GM12878 (cell line): ENCODE measurements at regions not wholly inside any gene's neighbourhood (a gene's known extent, or its start where the extent isn't known, plus 50 kb on each side); places are given as distances from the start of the nearest gene placed in this dataset.

ENCODE experiments used
- ATAC-seq: fragments of 200-7000 bp; cut with Tn5 transposase; 3 replicates; pipeline ENCODE4 v1.9.1; 2020; ENCODE audit warnings: mild to moderate bottlenecking, moderate library complexity
- BruUV-seq: library from RNA; stranded (reverse); fragments of 400-500 nt; replicated peaks from 2 replicates; lab custom pipeline; 2021; lab: Mats Ljungman, UMichigan
- CTCF ChIA-PET: fragments of 300-600 bp; sonication (Branson Sonifier 250); formaldehyde crosslinking; extraction: SDS; loops from one replicate; lab custom pipeline; 2021; ENCODE audit warnings: inconsistent platforms; lab: Yijun Ruan, JAX
- POLR2A ChIA-PET: fragments of 350-600 bp; formaldehyde crosslinking; extraction: SDS; loops from one replicate; lab custom pipeline; 2021; ENCODE audit warnings: inconsistent platforms; lab: Charles Lee
- RAD21 ChIA-PET: fragments of 300-600 bp; sonication (Branson Sonifier 250); formaldehyde crosslinking; loops from one replicate; lab custom pipeline; 2023; ENCODE audit warnings: antibody characterized with exemption; ENCODE audit not compliant: unreplicated experiment; lab: Charles Lee
- SMC1A ChIA-PET: fragments of 300-600 bp; sonication (Branson Sonifier 250); formaldehyde crosslinking; loops from one replicate; lab custom pipeline; 2023; ENCODE audit not compliant: unreplicated experiment, uncharacterized antibody; lab: Charles Lee
- DNase-seq: peaks from one replicate; pipeline ENCODE4 v3.0.0-alpha.2; 2011; ENCODE audit warnings: low read depth, low spot score
- FAIRE-seq: peaks from 3 replicates; lab custom pipeline; 2011; peaks lifted over from hg19 to GRCh38; lab: Jason Lieb, UNC
- H2AFZ ChIP-seq: 2 replicates; pipeline ENCODE4 v1.6.0; 2011; ENCODE audit warnings: low read depth, low read length, control low read depth; ENCODE audit not compliant: control insufficient read depth
- H3K27ac ChIP-seq: 2 replicates; pipeline ENCODE4 v1.5.1; 2011; ENCODE audit warnings: control low read depth; ENCODE audit not compliant: control insufficient read depth, insufficient read depth
- H3K27me3 ChIP-seq, 2 experiments: replicated peaks in 1 of 2; 2 replicates each; pipeline versions ENCODE4 v1.6.0 to v1.6.1; 2011; ENCODE audit warnings: low read length in 1 of 2; ENCODE audit not compliant: control insufficient read depth in 2 of 2, insufficient read depth in 2 of 2
- H3K36me3 ChIP-seq, 2 experiments: 2 replicates each; pipeline ENCODE4 v1.5.1; 2011; ENCODE audit warnings: low read length in 1 of 2; ENCODE audit not compliant: control insufficient read depth in 2 of 2, insufficient read depth in 2 of 2
- H3K4me1 ChIP-seq: 2 replicates; pipeline ENCODE4 v1.6.1; 2011; ENCODE audit warnings: mild to moderate bottlenecking, low read length, moderate library complexity, mixed read lengths; ENCODE audit not compliant: control insufficient read depth, insufficient read depth
- H3K4me2 ChIP-seq: 2 replicates; pipeline ENCODE4 v1.6.0; 2011; ENCODE audit warnings: control low read depth; ENCODE audit not compliant: control insufficient read depth, insufficient read depth
- H3K4me3 ChIP-seq: fragments of 200-600 bp; sonication (generic); 2 replicates; pipeline ENCODE4 v1.5.1; 2016
- H3K79me2 ChIP-seq: 2 replicates; pipeline ENCODE4 v1.6.0; 2011; ENCODE audit warnings: low read length; ENCODE audit not compliant: control insufficient read depth, insufficient read depth
- H3K9ac ChIP-seq: 2 replicates; pipeline ENCODE4 v1.8.0; 2011; ENCODE audit warnings: low read length, control low read depth, mixed read lengths; ENCODE audit not compliant: control insufficient read depth, insufficient read depth
- H3K9me3 ChIP-seq: replicated peaks from 3 replicates; pipeline ENCODE4 v1.5.1; 2011; ENCODE audit warnings: mild to moderate bottlenecking, low read length; ENCODE audit not compliant: control insufficient read depth, insufficient read depth
- H4K20me1 ChIP-seq: 2 replicates; pipeline ENCODE4 v1.6.0; 2011; ENCODE audit not compliant: control insufficient read depth, insufficient read depth
- BCL11A ChIP-seq: IDR thresholded peaks from 2 replicates; pipeline ENCODE4 v1.6.1; 2011; ENCODE audit warnings: low read depth, low read length
- FOS ChIP-seq: IDR thresholded peaks from 3 replicates; pipeline ENCODE4 v1.6.1; 2011; ENCODE audit warnings: borderline replicate concordance; ENCODE audit not compliant: insufficient read length; ENCODE audit errors: extremely low read depth
- JUNB ChIP-seq: IDR thresholded peaks from 2 replicates; pipeline ENCODE4 v1.6.1; 2016; ENCODE audit warnings: antibody characterized with exemption, mild to moderate bottlenecking
- LARP7 ChIP-seq: fragments of 450-650 bp; IDR thresholded peaks from 2 replicates; pipeline ENCODE4 v1.6.1; 2017; ENCODE audit warnings: mild to moderate bottlenecking
- RAD21 ChIP-seq: IDR thresholded peaks from 2 replicates; pipeline ENCODE4 v1.6.1; 2011; ENCODE audit warnings: mild to moderate bottlenecking, low read depth, low read length, moderate library complexity; ENCODE audit not compliant: insufficient read depth
- ZNF622 ChIP-seq: fragments of 450-650 bp; IDR thresholded peaks from 2 replicates; pipeline ENCODE4 v1.6.1; 2017; ENCODE audit warnings: mild to moderate bottlenecking, inconsistent platforms
- in situ Hi-C: fragments of 300-500 bp; cut with MboI; formaldehyde crosslinking; loops from 9 replicates; pipeline ENCODE4 v1.14.3; 2018; ENCODE audit warnings: mixed read lengths
- intact Hi-C: fragments of 100-400 bp; cut with micrococcal nuclease; formaldehyde crosslinking; loops from one replicate; pipeline ENCODE4 v1.14.2; 2022; ENCODE audit not compliant: unreplicated experiment
- TF ChIP-seq, protein P1 (sequence below): IDR thresholded peaks from 2 replicates; pipeline ENCODE4 v1.6.1; 2011; ENCODE audit warnings: borderline replicate concordance, low read depth, mild to moderate bottlenecking, moderate library complexity, mixed read lengths, low read length; ENCODE audit not compliant: insufficient read depth; ENCODE audit errors: extremely low read length
- TF ChIP-seq, protein P2 (sequence below): fragments of 450-650 bp; IDR thresholded peaks from 2 replicates; pipeline ENCODE4 v1.6.1; 2018; ENCODE audit warnings: mild to moderate bottlenecking, low read depth, moderate library complexity; ENCODE audit not compliant: partially characterized antibody

GRCh38 chr1:239707615-239708014 is 321.2 kb downstream of the CHRM3 start:
- no peak overlapping the region for H3K4me2 ChIP-seq
- SMC1A ChIA-PET = interaction anchor here (1.1 kb wide), 1 partner anchor 8 kb away, joined by 3 read pairs; no protein-coding TSS in a partner anchor
- no peak for ATAC-seq
- in situ Hi-C loops (no loop called here), intact Hi-C loops (no loop called here)
- FAIRE-seq = no peak
- RAD21 ChIA-PET = no interaction called here
- no peaks in the 10 kb centered on the region for H3K79me2 ChIP-seq
- H3K27ac ChIP-seq = no peak overlapping the region
- H3K27me3 ChIP-seq = no peaks in the 10 kb centered on the region
- H3K9me3 ChIP-seq = no peaks in the 10 kb centered on the region
- no peak overlapping the region for H3K4me3 ChIP-seq
- no peak overlapping the region for H3K9ac ChIP-seq
- POLR2A ChIA-PET = no interaction called here
- no peaks in the 10 kb centered on the region for H3K36me3 ChIP-seq
- no peaks in the 10 kb centered on the region for H4K20me1 ChIP-seq
- CTCF ChIA-PET = no interaction called here
- no peak overlapping the region for H2AFZ ChIP-seq
- no peaks in the 10 kb centered on the region for H3K4me1 ChIP-seq
- TF ChIP-seq RAD21 (no peak), BCL11A (no peak), JUNB (no peak), LARP7 (no peak), ZNF622 (no peak), FOS (no peak)
- TF ChIP-seq, protein P1, sequence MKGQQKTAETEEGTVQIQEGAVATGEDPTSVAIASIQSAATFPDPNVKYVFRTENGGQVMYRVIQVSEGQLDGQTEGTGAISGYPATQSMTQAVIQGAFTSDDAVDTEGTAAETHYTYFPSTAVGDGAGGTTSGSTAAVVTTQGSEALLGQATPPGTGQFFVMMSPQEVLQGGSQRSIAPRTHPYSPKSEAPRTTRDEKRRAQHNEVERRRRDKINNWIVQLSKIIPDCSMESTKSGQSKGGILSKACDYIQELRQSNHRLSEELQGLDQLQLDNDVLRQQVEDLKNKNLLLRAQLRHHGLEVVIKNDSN = no peak
- TF ChIP-seq, protein P2, sequence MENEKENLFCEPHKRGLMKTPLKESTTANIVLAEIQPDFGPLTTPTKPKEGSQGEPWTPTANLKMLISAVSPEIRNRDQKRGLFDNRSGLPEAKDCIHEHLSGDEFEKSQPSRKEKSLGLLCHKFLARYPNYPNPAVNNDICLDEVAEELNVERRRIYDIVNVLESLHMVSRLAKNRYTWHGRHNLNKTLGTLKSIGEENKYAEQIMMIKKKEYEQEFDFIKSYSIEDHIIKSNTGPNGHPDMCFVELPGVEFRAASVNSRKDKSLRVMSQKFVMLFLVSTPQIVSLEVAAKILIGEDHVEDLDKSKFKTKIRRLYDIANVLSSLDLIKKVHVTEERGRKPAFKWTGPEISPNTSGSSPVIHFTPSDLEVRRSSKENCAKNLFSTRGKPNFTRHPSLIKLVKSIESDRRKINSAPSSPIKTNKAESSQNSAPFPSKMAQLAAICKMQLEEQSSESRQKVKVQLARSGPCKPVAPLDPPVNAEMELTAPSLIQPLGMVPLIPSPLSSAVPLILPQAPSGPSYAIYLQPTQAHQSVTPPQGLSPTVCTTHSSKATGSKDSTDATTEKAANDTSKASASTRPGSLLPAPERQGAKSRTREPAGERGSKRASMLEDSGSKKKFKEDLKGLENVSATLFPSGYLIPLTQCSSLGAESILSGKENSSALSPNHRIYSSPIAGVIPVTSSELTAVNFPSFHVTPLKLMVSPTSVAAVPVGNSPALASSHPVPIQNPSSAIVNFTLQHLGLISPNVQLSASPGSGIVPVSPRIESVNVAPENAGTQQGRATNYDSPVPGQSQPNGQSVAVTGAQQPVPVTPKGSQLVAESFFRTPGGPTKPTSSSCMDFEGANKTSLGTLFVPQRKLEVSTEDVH = no peak
- no TSS peak for BruUV-seq
- no peak for DNase-seq
